DND-41 (cell line): ENCODE measurements at regions not wholly inside any gene's neighbourhood (a gene's known extent, or its start where the extent isn't known, plus 50 kb on each side); places are given as distances from the start of the nearest gene placed in this dataset.

Experiments
- ATAC-seq: fragments of 200-7000 bp; cut with Tn5 transposase; 3 replicates; pipeline ENCODE4 v1.9.1; 2021; ENCODE audit warnings: low read depth; ENCODE audit not compliant: insufficient read depth
- DNase-seq: peaks from one replicate; pipeline ENCODE4 v3.0.0-alpha.2; 2020
- H2AFZ ChIP-seq: 2 replicates; pipeline ENCODE4 v1.6.0; 2012; ENCODE audit warnings: low read depth, low read length
- H3K27ac ChIP-seq: 2 replicates; pipeline ENCODE4 v1.5.1; 2012; ENCODE audit warnings: low read length, inconsistent platforms
- H3K27me3 ChIP-seq: fragments of 200-600 bp; sonication (generic); 2 replicates; pipeline ENCODE4 v1.6.0; 2012; ENCODE audit warnings: low read length, mild to moderate bottlenecking, inconsistent platforms; ENCODE audit not compliant: insufficient read depth, poor library complexity
- H3K36me3 ChIP-seq: 2 replicates; pipeline ENCODE4 v1.5.1; 2012; ENCODE audit warnings: low read length, inconsistent platforms; ENCODE audit not compliant: insufficient read depth
- H3K4me1 ChIP-seq: 2 replicates; pipeline ENCODE4 v1.5.1; 2012; ENCODE audit warnings: mild to moderate bottlenecking, low read length; ENCODE audit not compliant: insufficient read depth
- H3K4me2 ChIP-seq: 2 replicates; pipeline ENCODE4 v1.6.0; 2012; ENCODE audit warnings: mild to moderate bottlenecking, moderate library complexity, low read length, inconsistent platforms; ENCODE audit not compliant: insufficient read depth
- H3K4me3 ChIP-seq, 2 experiments: fragments of 200-600 bp in 1 of 2; shearing (Covaris generic) in 1 of 2; 2 replicates each; pipeline ENCODE4 v1.5.1; 2012 to 2016; ENCODE audit warnings: inconsistent platforms in 2 of 2, low read length in 2 of 2, mild to moderate bottlenecking in 2 of 2, low read depth in 1 of 2, moderate library complexity in 1 of 2
- H3K79me2 ChIP-seq: 2 replicates; pipeline ENCODE4 v1.6.0; 2012; ENCODE audit warnings: low read length, inconsistent platforms; ENCODE audit not compliant: insufficient read depth
- H3K9ac ChIP-seq: 2 replicates; pipeline ENCODE4 v1.6.0; 2012; ENCODE audit warnings: low read depth, mild to moderate bottlenecking, inconsistent platforms, low read length, moderate library complexity
- H3K9me3 ChIP-seq: 2 replicates; pipeline ENCODE4 v1.5.1; 2012; ENCODE audit warnings: low read length, moderate library complexity, mild to moderate bottlenecking, inconsistent platforms; ENCODE audit not compliant: insufficient read depth, severe bottlenecking
- H4K20me1 ChIP-seq: 2 replicates; pipeline ENCODE4 v1.6.0; 2012; ENCODE audit warnings: low read length; ENCODE audit not compliant: insufficient read depth
- CTCF ChIP-seq: IDR thresholded peaks from 2 replicates; pipeline ENCODE4 v1.5.1; 2012; ENCODE audit warnings: borderline replicate concordance, low read length, moderate library complexity, mild to moderate bottlenecking; ENCODE audit not compliant: poor library complexity, severe bottlenecking; ENCODE audit errors: extremely low read depth
- EZH2 ChIP-seq: IDR thresholded peaks from 3 replicates; pipeline ENCODE4 v1.6.1; 2012; ENCODE audit warnings: borderline replicate concordance, low read depth, mild to moderate bottlenecking, moderate library complexity, low read length, inconsistent platforms; ENCODE audit not compliant: severe bottlenecking

GRCh38 chr4:138751309-138751708 is 264.3 kb upstream of the NOCT start:
- H3K36me3 ChIP-seq: no peaks in the 10 kb centered on the region
- H3K9ac ChIP-seq: no peak overlapping the region
- no peaks in the 10 kb centered on the region for H4K20me1 ChIP-seq
- ATAC-seq: no peak
- TF ChIP-seq CTCF (no peak), EZH2 (no peak)
- peaks cover 3% of the 10 kb centered on the region for H3K27me3 ChIP-seq
- H3K4me1 ChIP-seq: no peaks in the 10 kb centered on the region
- no peaks in the 10 kb centered on the region for H3K9me3 ChIP-seq
- no peak overlapping the region for H3K4me2 ChIP-seq
- no peak overlapping the region for H3K27ac ChIP-seq
- H3K4me3 ChIP-seq: no peak overlapping the region
- no peaks in the 10 kb centered on the region for H3K79me2 ChIP-seq
- DNase-seq: no peak
- no peak overlapping the region for H2AFZ ChIP-seq

- Histone ChIP-seq H3K4me1 (no peaks in the 10 kb centered on the region), H3K36me3 (no peaks in the 10 kb centered on the region), H3K4me2 (no peak overlapping the region), H3K9me3 (no peaks in the 10 kb centered on the region), H3K4me3 (no peak overlapping the region), H3K9ac (no peak overlapping the region), H4K20me1 (no peaks in the 10 kb centered on the region), H2AFZ (no peak overlapping the region), H3K27me3 (peaks cover 3% of the 10 kb centered on the region), H3K79me2 (no peaks in the 10 kb centered on the region), H3K27ac (no peak overlapping the region)
- ATAC-seq: no peak
- DNase-seq: no peak
- TF ChIP-seq EZH2 (no peak), CTCF (no peak)
These were observed 266.3 kb upstream of the NOCT start for GRCh38 chr4:138749303-138749702.

GRCh38 chr4:138741766-138742377 is 273.7 kb upstream of the NOCT start:
- no peak overlapping the region for H3K4me2 ChIP-seq
- no peak overlapping the region for H3K9ac ChIP-seq
- no peak overlapping the region for H2AFZ ChIP-seq
- H3K36me3 ChIP-seq: no peaks in the 10 kb centered on the region
- no peaks in the 10 kb centered on the region for H3K4me1 ChIP-seq
- H3K27ac ChIP-seq: no peak overlapping the region
- no peaks in the 10 kb centered on the region for H3K79me2 ChIP-seq
- no peak for ATAC-seq
- no peaks in the 10 kb centered on the region for H3K9me3 ChIP-seq
- peaks cover 3% of the 10 kb centered on the region for H3K27me3 ChIP-seq
- DNase-seq: no peak
- no peak for TF ChIP-seq EZH2
- no peak for TF ChIP-seq CTCF
- no peaks in the 10 kb centered on the region for H4K20me1 ChIP-seq
- H3K4me3 ChIP-seq: no peak overlapping the region
